ENCODE measurements at regions not wholly inside any gene's neighbourhood (a gene's known extent, or its start where the extent isn't known, plus 50 kb on each side); places are given as distances from the start of the nearest gene placed in this dataset.

GRCh38 chr14:37712476-37712860 is 117.0 kb downstream of the TTC6 start (continued):
- TF ChIP-seq ZNF343 (CRISPR knock-in tag; IDR thresholded peaks at IDR 0.05) (0 out of 2 replicates have a peak, but pooled peaks have one; percentile 60), ZSCAN22 (CRISPR knock-in tag; IDR thresholded peaks at IDR 0.05) (peak; percentile 65; the same call in 1 of the 2 replicates), ZNF484 (CRISPR knock-in tag; IDR thresholded peaks at IDR 0.05; ENCODE audit: borderline replicate concordance, low read depth) (0 out of 2 replicates have a peak, but pooled peaks have one; percentile 52), SATB2 (CRISPR knock-in tag; IDR thresholded peaks at IDR 0.05) (0 out of 2 replicates have a peak, but pooled peaks have one; percentile 3), EHMT2 (IDR thresholded peaks at IDR 0.05; ENCODE audit: borderline replicate concordance, low read depth, low read length) (0 out of 2 replicates have a peak, but pooled peaks have one; percentile 2), ZZZ3 (CRISPR knock-in tag; IDR thresholded peaks at IDR 0.05; ENCODE audit: borderline replicate concordance) (0 out of 2 replicates have a peak, but pooled peaks have one; percentile 32), ZNF30 (CRISPR knock-in tag; IDR thresholded peaks at IDR 0.05) (peak; percentile 51; the same call in 1 of the 2 replicates), ZFP82 (CRISPR knock-in tag; IDR thresholded peaks at IDR 0.05; ENCODE audit: borderline replicate concordance) (peak; percentile 33; the same call in 1 of the 2 replicates)
- TF ChIP-seq, protein P1, sequence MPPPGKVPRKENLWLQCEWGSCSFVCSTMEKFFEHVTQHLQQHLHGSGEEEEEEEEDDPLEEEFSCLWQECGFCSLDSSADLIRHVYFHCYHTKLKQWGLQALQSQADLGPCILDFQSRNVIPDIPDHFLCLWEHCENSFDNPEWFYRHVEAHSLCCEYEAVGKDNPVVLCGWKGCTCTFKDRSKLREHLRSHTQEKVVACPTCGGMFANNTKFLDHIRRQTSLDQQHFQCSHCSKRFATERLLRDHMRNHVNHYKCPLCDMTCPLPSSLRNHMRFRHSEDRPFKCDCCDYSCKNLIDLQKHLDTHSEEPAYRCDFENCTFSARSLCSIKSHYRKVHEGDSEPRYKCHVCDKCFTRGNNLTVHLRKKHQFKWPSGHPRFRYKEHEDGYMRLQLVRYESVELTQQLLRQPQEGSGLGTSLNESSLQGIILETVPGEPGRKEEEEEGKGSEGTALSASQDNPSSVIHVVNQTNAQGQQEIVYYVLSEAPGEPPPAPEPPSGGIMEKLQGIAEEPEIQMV (CRISPR knock-in tag; IDR thresholded peaks at IDR 0.05; ENCODE audit: low read depth), result 0 out of 2 replicates have a peak, but pooled peaks have one; percentile 41

DNA sequence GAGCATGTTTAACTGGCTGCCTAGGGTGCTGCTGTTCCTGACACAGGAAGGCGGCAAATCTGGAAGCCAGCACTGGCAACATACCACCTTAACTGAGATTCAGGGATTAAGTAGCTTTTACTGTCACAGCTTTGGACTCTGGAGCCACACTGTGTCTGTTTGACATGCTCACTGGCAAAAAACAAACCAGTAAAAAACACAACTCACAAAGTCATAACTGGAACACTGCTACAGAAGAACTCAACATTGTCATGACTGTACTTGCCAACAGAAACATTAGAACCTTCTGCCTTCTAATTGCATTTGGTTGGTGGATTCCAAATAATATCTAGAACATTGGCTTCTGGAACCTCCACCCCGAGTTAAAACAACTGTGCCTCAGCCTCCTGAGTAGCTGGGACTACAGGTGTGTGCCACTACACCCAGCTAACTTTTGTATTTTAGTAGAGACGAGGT is 117.6 kb downstream of the TTC6 start:
- no TSS peak for BruUV-seq (replicated peaks)
- TF ChIP-seq SALL1 (CRISPR knock-in tag; IDR thresholded peaks at IDR 0.05), result peak; percentile 54
- TF ChIP-seq ZNF343 (CRISPR knock-in tag; IDR thresholded peaks at IDR 0.05), result no peak
- TF ChIP-seq ZNF883 (CRISPR knock-in tag; IDR thresholded peaks at IDR 0.05; ENCODE audit: not compliant biosample characterization), result peak; percentile 50
- TF ChIP-seq E2F1 (CRISPR knock-in tag; IDR thresholded peaks at IDR 0.05), result 0 out of 2 replicates have a peak, but pooled peaks have one; percentile 5
- 0 out of 2 replicates have a peak, but pooled peaks have one; percentile 41 for TF ChIP-seq ZNF292 (CRISPR knock-in tag; IDR thresholded peaks at IDR 0.05; ENCODE audit: borderline replicate concordance, low read depth)
- TF ChIP-seq, protein P2, sequence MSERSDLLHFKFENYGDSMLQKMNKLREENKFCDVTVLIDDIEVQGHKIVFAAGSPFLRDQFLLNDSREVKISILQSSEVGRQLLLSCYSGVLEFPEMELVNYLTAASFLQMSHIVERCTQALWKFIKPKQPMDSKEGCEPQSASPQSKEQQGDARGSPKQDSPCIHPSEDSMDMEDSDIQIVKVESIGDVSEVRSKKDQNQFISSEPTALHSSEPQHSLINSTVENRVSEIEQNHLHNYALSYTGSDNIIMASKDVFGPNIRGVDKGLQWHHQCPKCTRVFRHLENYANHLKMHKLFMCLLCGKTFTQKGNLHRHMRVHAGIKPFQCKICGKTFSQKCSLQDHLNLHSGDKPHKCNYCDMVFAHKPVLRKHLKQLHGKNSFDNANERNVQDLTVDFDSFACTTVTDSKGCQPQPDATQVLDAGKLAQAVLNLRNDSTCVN (CRISPR knock-in tag; IDR thresholded peaks at IDR 0.05; ENCODE audit: borderline replicate concordance), result 0 out of 2 replicates have a peak, but pooled peaks have one; percentile 27
- peak; percentile 54 for TF ChIP-seq ZNF781 (CRISPR knock-in tag; IDR thresholded peaks at IDR 0.05; ENCODE audit: borderline replicate concordance, not compliant biosample characterization)
- peak; percentile 52; the same call in 1 of the 2 replicates for TF ChIP-seq ZNF552 (CRISPR knock-in tag; IDR thresholded peaks at IDR 0.05; ENCODE audit: borderline replicate concordance)
- peak; percentile 26; the same call in 1 of the 2 replicates for TF ChIP-seq ZNF33B (CRISPR knock-in tag; IDR thresholded peaks at IDR 0.05)
- no peak for TF ChIP-seq SNRNP70 (IDR thresholded peaks at IDR 0.05; ENCODE audit: low read depth, low read length)

More for the DNA sequence above, 117.6 kb downstream of the TTC6 start:
- Histone ChIP-seq H4K20me1 (ENCODE audit: insufficient read depth, low read length) (no peaks in the 10 kb centered on the region), H3K4me2 (ENCODE audit: low read depth, low read length) (no peak overlapping the region), H3K36me3 (replicated peaks in 1 of 2; ENCODE audit: control insufficient read depth in 1 of 2, insufficient read depth in 2 of 2, low read length in 2 of 2) (peaks cover 5 to 11% of the 10 kb centered on the region in 2 experiments; a peak in 2 of 5 replicates), H3K9me3 (ENCODE audit: low read length) (no peaks in the 10 kb centered on the region; the same call in 1 of the 2 replicates), H3K4me3 (replicated peaks in 1 of 3; ENCODE audit: insufficient read depth in 1 of 3, low read depth in 2 of 3, low read length in 3 of 3) (no peak overlapping the region), H3K79me2 (ENCODE audit: insufficient read depth, low read length) (no peaks in the 10 kb centered on the region), H2AFZ (ENCODE audit: low read length) (no peak overlapping the region), H3K9ac (ENCODE audit: insufficient read depth, low read depth, low read length) (no peak overlapping the region), H3K27me3 (ENCODE audit: control insufficient read depth in 1 of 2, insufficient read depth in 2 of 2, low read length in 2 of 2) (no peaks in the 10 kb centered on the region), H3K27ac (ENCODE audit: extremely low read length, insufficient read depth, low read length) (peak overlapping the region; percentile 7), H3K4me1 (ENCODE audit: insufficient read depth, low read length) (peaks cover 39% of the 10 kb centered on the region)
- 95% methylated on average over 3 of the region's 3 CpGs for WGBS (ENCODE audit: low lambda C conversion rate)
- ChIA-PET CTCF (ENCODE audit: low intra/inter-chr PET ratio, low total read pairs) (interaction anchor here (10.3 kb wide), 1 partner anchor 162 kb away, joined by 213 read pairs; no protein-coding TSS in a partner anchor), POLR2A (interaction anchor here (0.8 to 4.5 kb wide), 3 partner anchors 153 to 162 kb away, joined by 3 to 83 read pairs (median 6); no protein-coding TSS in a partner anchor)
- intact Hi-C loops (cut with micrococcal nuclease; ENCODE audit: unreplicated experiment) (no loop called here), in situ Hi-C loops (cut with HindIII; ENCODE audit: extremely low pct_ligation_motif_present, low pct_unique_long_range_greater_than_20kb) (loop anchor here (25.0 kb wide), 1 partner anchor 299 kb away; no protein-coding TSS in a partner anchor)
- no peak for FAIRE-seq
- DNase-seq (ENCODE audit: low spot score), result peak; percentile 35
- peak; percentile 10 for ATAC-seq
